ENCODE measurements at regions not wholly inside any gene's neighbourhood (a gene's known extent, or its start where the extent isn't known, plus 50 kb on each side); places are given as distances from the start of the nearest gene placed in this dataset.

- no peak for TF ChIP-seq CTCF (IDR thresholded peaks at IDR 0.05)
- H3K36me3 Mint-ChIP-seq (ENCODE audit: unreplicated experiment), result no peaks in the 10 kb centered on the region
- peaks cover 7% of the 10 kb centered on the region for H3K9me3 Mint-ChIP-seq (ENCODE audit: unreplicated experiment)
- no peaks in the 10 kb centered on the region for H3K4me1 Mint-ChIP-seq (ENCODE audit: unreplicated experiment)
- H3K27ac Mint-ChIP-seq (ENCODE audit: unreplicated experiment), result no peak overlapping the region
- H3K27me3 Mint-ChIP-seq (ENCODE audit: unreplicated experiment), result no peaks in the 10 kb centered on the region
- H3K4me3 Mint-ChIP-seq (ENCODE audit: unreplicated experiment), result no peak overlapping the region
- no peak for DNase-seq (ENCODE audit: extremely low spot score, unreplicated experiment)
Measured at GRCh38 chr13:78012046-78012445, 93.4 kb upstream of the EDNRB start.

- DNase-seq (ENCODE audit: extremely low spot score, unreplicated experiment), result no peak
- Mint-ChIP-seq H3K27ac (ENCODE audit: unreplicated experiment) (no peak overlapping the region), H3K9me3 (ENCODE audit: unreplicated experiment) (peaks cover 10% of the 10 kb centered on the region), H3K27me3 (ENCODE audit: unreplicated experiment) (no peaks in the 10 kb centered on the region), H3K4me1 (ENCODE audit: unreplicated experiment) (no peaks in the 10 kb centered on the region), H3K4me3 (ENCODE audit: unreplicated experiment) (no peak overlapping the region), H3K36me3 (ENCODE audit: unreplicated experiment) (no peaks in the 10 kb centered on the region)
- no peak for TF ChIP-seq CTCF (IDR thresholded peaks at IDR 0.05)
Measured at GRCh38 chr13:78004821-78005220, 86.2 kb upstream of the EDNRB start.

GRCh38 chr13:77999746-78000145, 81.1 kb upstream of the EDNRB start:
- no peaks in the 10 kb centered on the region for H3K36me3 Mint-ChIP-seq (ENCODE audit: unreplicated experiment)
- peaks cover 23% of the 10 kb centered on the region for H3K9me3 Mint-ChIP-seq (ENCODE audit: unreplicated experiment)
- H3K27ac Mint-ChIP-seq (ENCODE audit: unreplicated experiment), result no peak overlapping the region
- peaks cover 2% of the 10 kb centered on the region for H3K27me3 Mint-ChIP-seq (ENCODE audit: unreplicated experiment)
- H3K4me1 Mint-ChIP-seq (ENCODE audit: unreplicated experiment), result no peaks in the 10 kb centered on the region
- no peak for TF ChIP-seq CTCF (IDR thresholded peaks at IDR 0.05)
- no peak overlapping the region for H3K4me3 Mint-ChIP-seq (ENCODE audit: unreplicated experiment)
- no peak for DNase-seq (ENCODE audit: extremely low spot score, unreplicated experiment)

- Mint-ChIP-seq H3K4me1 (ENCODE audit: unreplicated experiment) (peaks cover 6% of the 10 kb centered on the region), H3K27ac (ENCODE audit: unreplicated experiment) (no peak overlapping the region), H3K9me3 (ENCODE audit: unreplicated experiment) (peaks cover 13% of the 10 kb centered on the region), H3K27me3 (ENCODE audit: unreplicated experiment) (peaks cover 5% of the 10 kb centered on the region), H3K36me3 (ENCODE audit: unreplicated experiment) (no peaks in the 10 kb centered on the region), H3K4me3 (ENCODE audit: unreplicated experiment) (no peak overlapping the region)
- no peak for DNase-seq (ENCODE audit: extremely low spot score, unreplicated experiment)
- TF ChIP-seq CTCF (IDR thresholded peaks at IDR 0.05), result no peak
Measured at GRCh38 chr13:77994166-77994565, 75.5 kb upstream of the EDNRB start.

- no peak for TF ChIP-seq CTCF (IDR thresholded peaks at IDR 0.05)
- H3K27me3 Mint-ChIP-seq (ENCODE audit: unreplicated experiment), result peaks cover 3% of the 10 kb centered on the region
- no peaks in the 10 kb centered on the region for H3K36me3 Mint-ChIP-seq (ENCODE audit: unreplicated experiment)
- peaks cover 6% of the 10 kb centered on the region for H3K4me1 Mint-ChIP-seq (ENCODE audit: unreplicated experiment)
- no peak overlapping the region for H3K4me3 Mint-ChIP-seq (ENCODE audit: unreplicated experiment)
- DNase-seq (ENCODE audit: extremely low spot score, unreplicated experiment), result no peak
- no peaks in the 10 kb centered on the region for H3K9me3 Mint-ChIP-seq (ENCODE audit: unreplicated experiment)
- no peak overlapping the region for H3K27ac Mint-ChIP-seq (ENCODE audit: unreplicated experiment)
Measured at GRCh38 chr13:77991003-77991402, 72.4 kb upstream of the EDNRB start.
